HepG2 (cell line): ENCODE measurements at regions not wholly inside any gene's neighbourhood (a gene's known extent, or its start where the extent isn't known, plus 50 kb on each side); places are given as distances from the start of the nearest gene placed in this dataset.

Experiments used
- FOXK1 ChIP-seq: sonication (generic); formaldehyde crosslinking; IDR thresholded peaks from 2 replicates; pipeline ENCODE4 v1.4.0; 2020; ENCODE audit warnings: low read depth, missing genetic modification reagents, borderline replicate concordance
- HOXA9 ChIP-seq: sonication (generic); formaldehyde crosslinking; IDR thresholded peaks from 2 replicates; pipeline ENCODE4 v1.8.1; 2022; ENCODE audit warnings: missing genetic modification reagents, mild to moderate bottlenecking, moderate library complexity, borderline replicate concordance
- SAFB2 ChIP-seq: sonication (generic); formaldehyde crosslinking; IDR thresholded peaks from 2 replicates; pipeline ENCODE4 v1.5.1; 2020; ENCODE audit warnings: missing genetic modification reagents, low read depth, mild to moderate bottlenecking, borderline replicate concordance
- TOE1 ChIP-seq: sonication (generic); formaldehyde crosslinking; IDR thresholded peaks from 2 replicates; pipeline ENCODE4 v1.4.0; 2020; ENCODE audit warnings: mild to moderate bottlenecking, missing genetic modification reagents
- ZMAT3 ChIP-seq: sonication (generic); formaldehyde crosslinking; conservative IDR thresholded peaks from 2 replicates; pipeline ENCODE4 v1.7.0; 2021; ENCODE audit warnings: missing genetic modification reagents
- ZNF121 ChIP-seq: sonication (generic); formaldehyde crosslinking; IDR thresholded peaks from 2 replicates; pipeline ENCODE4 v1.5.0; 2020; ENCODE audit warnings: mild to moderate bottlenecking, missing genetic modification reagents
- ZNF343 ChIP-seq: sonication (generic); formaldehyde crosslinking; IDR thresholded peaks from 2 replicates; pipeline ENCODE4 v1.4.0; 2020; ENCODE audit warnings: mild to moderate bottlenecking, missing genetic modification reagents
- ZNF460 ChIP-seq: sonication (generic); formaldehyde crosslinking; IDR thresholded peaks from 2 replicates; pipeline ENCODE4 v1.5.1; 2020; ENCODE audit warnings: missing genetic modification reagents, mild to moderate bottlenecking, borderline replicate concordance
- ZNF543 ChIP-seq: sonication (generic); formaldehyde crosslinking; IDR thresholded peaks from 2 replicates; pipeline ENCODE4 v1.4.0; 2020; ENCODE audit warnings: mild to moderate bottlenecking, missing genetic modification reagents
- ZNF564 ChIP-seq: sonication (generic); formaldehyde crosslinking; IDR thresholded peaks from 2 replicates; pipeline ENCODE4 v1.8.1; 2023; ENCODE audit warnings: mild to moderate bottlenecking, missing genetic modification reagents
- ZNF646 ChIP-seq: sonication (generic); formaldehyde crosslinking; IDR thresholded peaks from 2 replicates; pipeline ENCODE4 v1.9.0; 2021; ENCODE audit warnings: mild to moderate bottlenecking, missing genetic modification reagents
- ZNF782 ChIP-seq: sonication (generic); formaldehyde crosslinking; IDR thresholded peaks from 2 replicates; pipeline ENCODE4 v1.4.0; 2020; ENCODE audit warnings: missing genetic modification reagents, mild to moderate bottlenecking, borderline replicate concordance
- ZNF850 ChIP-seq: sonication (generic); formaldehyde crosslinking; conservative IDR thresholded peaks from 2 replicates; pipeline ENCODE4 v1.9.0; 2021; ENCODE audit warnings: mild to moderate bottlenecking, missing genetic modification reagents
- ZSCAN22 ChIP-seq: sonication (generic); formaldehyde crosslinking; IDR thresholded peaks from 2 replicates; pipeline ENCODE4 v1.4.0; 2020; ENCODE audit warnings: mild to moderate bottlenecking, missing genetic modification reagents
- ZUFSP ChIP-seq: sonication (generic); formaldehyde crosslinking; IDR thresholded peaks from 2 replicates; pipeline ENCODE4 v1.9.0; 2021; ENCODE audit warnings: missing genetic modification reagents, mild to moderate bottlenecking, borderline replicate concordance

DNA sequence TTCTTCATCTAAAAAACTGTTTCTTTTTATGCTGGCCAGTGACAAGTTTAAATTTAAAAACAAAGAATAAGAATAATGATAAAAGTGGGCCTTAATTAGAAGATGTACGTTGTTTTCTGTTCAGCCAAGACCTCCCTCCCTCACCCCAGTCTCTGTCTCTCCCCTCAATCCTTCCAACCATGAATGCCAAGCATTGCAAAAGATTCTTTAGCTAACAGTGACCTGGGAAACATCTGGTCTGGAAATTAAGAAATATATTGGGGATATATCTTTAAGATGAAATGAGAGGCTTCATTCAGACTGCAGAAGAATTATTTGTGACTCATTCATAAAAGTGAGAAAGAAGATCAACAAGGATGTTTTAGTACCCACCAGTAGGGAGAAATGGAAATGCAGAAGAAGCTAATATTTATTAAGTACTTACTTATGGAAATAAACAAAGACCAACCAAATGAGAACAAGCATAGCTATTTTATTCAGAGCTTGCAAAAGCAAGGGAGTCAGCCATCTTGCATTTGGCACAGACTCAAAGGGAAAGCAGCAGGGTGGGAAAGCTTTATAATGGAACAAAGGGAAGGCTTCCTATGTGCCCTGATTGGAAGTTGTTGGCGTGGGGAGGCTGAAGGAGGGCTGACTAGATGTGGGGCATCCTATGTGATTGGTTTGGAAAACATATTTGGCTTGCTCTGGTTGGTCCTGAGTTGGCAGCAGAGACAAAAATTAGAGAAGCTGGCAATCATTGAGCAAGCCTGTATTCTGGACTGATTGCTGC, 595.4 kb upstream of the GHITM start (continued):
- no peak for TF ChIP-seq ZNF564 (CRISPR knock-in tag)
- no peak for TF ChIP-seq ZNF646 (CRISPR knock-in tag)
- TF ChIP-seq ZNF121 (CRISPR knock-in tag), result no peak
- no peak for TF ChIP-seq FOXK1
- TF ChIP-seq ZNF460 (CRISPR knock-in tag), result no peak
- no peak for TF ChIP-seq HOXA9 (CRISPR knock-in tag)
- TF ChIP-seq ZNF850 (CRISPR knock-in tag), result no peak
- TF ChIP-seq ZNF782 (CRISPR knock-in tag), result no peak
- TF ChIP-seq TOE1 (CRISPR knock-in tag), result no peak
- no peak for TF ChIP-seq ZNF343 (CRISPR knock-in tag)
- TF ChIP-seq SAFB2 (CRISPR knock-in tag), result no peak
- no peak for TF ChIP-seq ZUFSP (CRISPR knock-in tag)
- TF ChIP-seq ZNF543 (CRISPR knock-in tag), result no peak
- no peak for TF ChIP-seq ZMAT3 (CRISPR knock-in tag)
- no peak for TF ChIP-seq ZSCAN22 (CRISPR knock-in tag)
